ENCODE measurements at regions not wholly inside any gene's neighbourhood (a gene's known extent, or its start where the extent isn't known, plus 50 kb on each side); places are given as distances from the start of the nearest gene placed in this dataset.

GRCh38 chr5:72613515-72613914 lies 106.3 kb upstream of the ZNF366 start:
- no peaks in the 10 kb centered on the region for H3K36me3 ChIP-seq (ENCODE audit: insufficient read depth, low read length)
- H3K9me2 ChIP-seq (ENCODE audit: insufficient read depth, low read length): no peaks in the 10 kb centered on the region
- H3K9me3 ChIP-seq (ENCODE audit: low read length): no peaks in the 10 kb centered on the region
- no peak overlapping the region for H3K4me3 ChIP-seq (ENCODE audit: low read length)
- no peak overlapping the region for H2AFZ ChIP-seq (ENCODE audit: low read depth, low read length)
- H3K79me2 ChIP-seq (replicated peaks; ENCODE audit: insufficient read depth, low read length): no peaks in the 10 kb centered on the region
- no peak overlapping the region for H3K9ac ChIP-seq (ENCODE audit: low read length)
- TF ChIP-seq POLR2AphosphoS5 (IDR thresholded peaks at IDR 0.05) (no peak), TAF1 (IDR thresholded peaks at IDR 0.05; ENCODE audit: low read depth) (no peak), RAD21 (conservative IDR thresholded peaks at IDR 0.05) (no peak), EP300 (conservative IDR thresholded peaks at IDR 0.05; ENCODE audit: poor library complexity, severe bottlenecking) (no peak), CTCF (IDR thresholded peaks at IDR 0.05; ENCODE audit: poor library complexity, severe bottlenecking) (no peak), REST (IDR thresholded peaks at IDR 0.05; ENCODE audit: borderline replicate concordance) (no peak), SMC3 (conservative IDR thresholded peaks at IDR 0.05; ENCODE audit: poor library complexity) (no peak), MXI1 (conservative IDR thresholded peaks at IDR 0.05; ENCODE audit: poor library complexity, severe bottlenecking) (no peak), EZH2 (IDR thresholded peaks at IDR 0.05; ENCODE audit: borderline replicate concordance, insufficient read depth, low read length, poor library complexity, severe bottlenecking) (no peak)
- H3K4me2 ChIP-seq (ENCODE audit: low read length): no peak overlapping the region
- H3K27me3 ChIP-seq (ENCODE audit: insufficient read depth, low read depth, low read length): no peaks in the 10 kb centered on the region
- H3F3A ChIP-seq (ENCODE audit: insufficient read depth, low read length, poor library complexity, severe bottlenecking): no peaks in the 10 kb centered on the region
- no peak overlapping the region for H3K27ac ChIP-seq (ENCODE audit: low read length)
- H4K20me1 ChIP-seq (ENCODE audit: insufficient read depth): no peaks in the 10 kb centered on the region

GRCh38 chr5:72612810-72613209 lies 105.6 kb upstream of the ZNF366 start:
- TF ChIP-seq EP300 (conservative IDR thresholded peaks at IDR 0.05; ENCODE audit: poor library complexity, severe bottlenecking): no peak
- Histone ChIP-seq H3K36me3 (ENCODE audit: insufficient read depth, low read length) (no peaks in the 10 kb centered on the region), H3K9me2 (ENCODE audit: insufficient read depth, low read length) (no peaks in the 10 kb centered on the region), H4K20me1 (ENCODE audit: insufficient read depth) (no peaks in the 10 kb centered on the region), H3K9me3 (ENCODE audit: low read length) (no peaks in the 10 kb centered on the region), H3K4me3 (ENCODE audit: low read length) (no peak overlapping the region), H2AFZ (ENCODE audit: low read depth, low read length) (no peak overlapping the region), H3F3A (ENCODE audit: insufficient read depth, low read length, poor library complexity, severe bottlenecking) (no peaks in the 10 kb centered on the region), H3K79me2 (replicated peaks; ENCODE audit: insufficient read depth, low read length) (no peaks in the 10 kb centered on the region), H3K9ac (ENCODE audit: low read length) (no peak overlapping the region), H3K4me2 (ENCODE audit: low read length) (no peak overlapping the region), H3K27me3 (ENCODE audit: insufficient read depth, low read depth, low read length) (no peaks in the 10 kb centered on the region), H3K27ac (ENCODE audit: low read length) (no peak overlapping the region)

Data from neural cell (in vitro differentiated cells).